OCI-LY1 (cell line): ENCODE measurements at regions not wholly inside any gene's neighbourhood (a gene's known extent, or its start where the extent isn't known, plus 50 kb on each side); places are given as distances from the start of the nearest gene placed in this dataset.

Source experiments
- H2AFZ ChIP-seq: fragments of 200-600 bp; sonication (generic), shearing (Covaris generic); 2 replicates; pipeline ENCODE4 v1.6.0; 2014; ENCODE audit warnings: antibody characterized with exemption, mild to moderate bottlenecking, low read length
- H3F3A ChIP-seq: fragments of 200-600 bp; sonication (generic), shearing (Covaris generic); 2 replicates; pipeline ENCODE4 v1.6.0; 2014; ENCODE audit warnings: mild to moderate bottlenecking, antibody characterized with exemption, low read length, moderate library complexity; ENCODE audit not compliant: insufficient read depth
- H3K27ac ChIP-seq: fragments of 200-600 bp; sonication (generic); 2 replicates; pipeline ENCODE4 v1.5.1; 2014; ENCODE audit warnings: low read length, mixed run types, mild to moderate bottlenecking, low read depth; ENCODE audit not compliant: poor library complexity, severe bottlenecking
- H3K27me3 ChIP-seq: fragments of 200-600 bp; sonication (generic); 2 replicates; pipeline ENCODE4 v1.6.0; 2014; ENCODE audit warnings: antibody characterized with exemption, mild to moderate bottlenecking, low read length, moderate library complexity; ENCODE audit not compliant: insufficient read depth
- H3K36me3 ChIP-seq: fragments of 200-600 bp; sonication (generic); 2 replicates; pipeline ENCODE4 v1.6.1; 2014; ENCODE audit warnings: mild to moderate bottlenecking, antibody characterized with exemption, low read length, moderate library complexity, mixed read lengths; ENCODE audit not compliant: insufficient read depth
- H3K4me1 ChIP-seq: fragments of 200-600 bp; sonication (generic); 2 replicates; pipeline ENCODE4 v1.5.1; 2014; ENCODE audit warnings: mild to moderate bottlenecking, low read length, moderate library complexity; ENCODE audit not compliant: insufficient read depth, severe bottlenecking
- H3K4me2 ChIP-seq: fragments of 200-600 bp; sonication (generic), shearing (Covaris generic); 2 replicates; pipeline ENCODE4 v1.6.1; 2014; ENCODE audit warnings: low read length
- H3K4me3 ChIP-seq: fragments of 200-600 bp; sonication (generic); 2 replicates; pipeline ENCODE4 v1.5.1; 2014; ENCODE audit warnings: low read length, low read depth, mild to moderate bottlenecking, mixed read lengths; ENCODE audit not compliant: poor library complexity, severe bottlenecking
- H3K79me2 ChIP-seq: fragments of 200-600 bp; shearing (Covaris generic); 2 replicates; pipeline ENCODE4 v1.6.1; 2016; ENCODE audit warnings: mixed run types, low read length, mixed read lengths; ENCODE audit not compliant: insufficient read depth
- H3K9ac ChIP-seq: fragments of 200-600 bp; sonication (generic), shearing (Covaris generic); 2 replicates; pipeline ENCODE4 v1.6.1; 2014; ENCODE audit warnings: mild to moderate bottlenecking, low read length, mixed read lengths
- H3K9me2 ChIP-seq: fragments of 200-600 bp; sonication (generic), shearing (Covaris generic); 2 replicates; pipeline ENCODE4 v1.6.1; 2014; ENCODE audit warnings: low read depth, mild to moderate bottlenecking, low read length, mixed read lengths
- H3K9me3 ChIP-seq: fragments of 200-600 bp; shearing (Covaris generic); 2 replicates; pipeline ENCODE4 v1.6.1; 2014; ENCODE audit warnings: low read length, mixed read lengths
- H4K20me1 ChIP-seq: fragments of 200-600 bp; sonication (generic), shearing (Covaris generic); 2 replicates; pipeline ENCODE4 v1.6.0; 2016; ENCODE audit warnings: mild to moderate bottlenecking, low read length; ENCODE audit not compliant: insufficient read depth
- EZH2 ChIP-seq: fragments of 200-600 bp; sonication (generic), shearing (Covaris generic); IDR thresholded peaks from 2 replicates; pipeline ENCODE4 v1.8.0; 2017; ENCODE audit warnings: borderline replicate concordance, mixed run types, mild to moderate bottlenecking, antibody characterized with exemption, low read length, moderate library complexity, mixed read lengths
- TF ChIP-seq, protein P1 (sequence below): fragments of 200-600 bp; sonication (generic), shearing (Covaris generic); IDR thresholded peaks from 2 replicates; pipeline ENCODE4 v1.5.1; 2017; ENCODE audit warnings: mild to moderate bottlenecking, antibody characterized with exemption, low read length, moderate library complexity, mixed read lengths

DNA sequence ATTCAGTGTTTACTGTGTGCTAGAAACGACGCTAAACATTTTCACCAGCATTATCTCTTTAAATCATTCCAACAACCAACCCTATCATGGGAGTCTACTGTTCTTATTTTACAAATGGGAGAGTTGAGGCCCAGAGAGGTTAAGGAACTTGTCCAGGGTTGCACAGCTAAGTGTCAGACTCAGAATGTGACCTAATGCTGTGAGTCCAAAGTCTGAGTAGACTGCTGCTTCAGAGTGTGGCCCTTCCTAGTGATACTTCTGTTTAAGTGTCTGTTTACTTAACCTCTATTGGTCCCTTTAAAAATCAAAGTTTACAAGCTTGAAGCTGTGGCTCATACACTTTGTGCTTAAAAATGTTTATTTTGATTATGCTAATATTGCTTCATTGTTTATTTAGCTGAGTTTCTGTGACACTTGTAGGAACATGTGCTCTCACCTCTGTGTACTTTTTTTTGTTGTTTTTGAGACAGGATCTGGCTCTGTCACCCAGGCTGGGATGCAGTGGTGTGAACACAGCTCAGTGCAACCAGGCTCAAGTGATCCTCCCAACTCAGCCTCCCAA, 84.4 kb upstream of the SYPL1 start:
- Histone ChIP-seq H3K79me2 (no peaks in the 10 kb centered on the region), H3F3A (no peaks in the 10 kb centered on the region), H3K9me3 (no peaks in the 10 kb centered on the region), H3K9me2 (no peaks in the 10 kb centered on the region), H4K20me1 (no peaks in the 10 kb centered on the region), H3K4me2 (no peak overlapping the region), H3K9ac (no peak overlapping the region), H3K4me3 (no peak overlapping the region), H3K4me1 (no peaks in the 10 kb centered on the region), H3K36me3 (no peaks in the 10 kb centered on the region), H2AFZ (no peak overlapping the region), H3K27ac (no peak overlapping the region), H3K27me3 (no peaks in the 10 kb centered on the region)
- no peak for TF ChIP-seq EZH2
- TF ChIP-seq, protein P1, sequence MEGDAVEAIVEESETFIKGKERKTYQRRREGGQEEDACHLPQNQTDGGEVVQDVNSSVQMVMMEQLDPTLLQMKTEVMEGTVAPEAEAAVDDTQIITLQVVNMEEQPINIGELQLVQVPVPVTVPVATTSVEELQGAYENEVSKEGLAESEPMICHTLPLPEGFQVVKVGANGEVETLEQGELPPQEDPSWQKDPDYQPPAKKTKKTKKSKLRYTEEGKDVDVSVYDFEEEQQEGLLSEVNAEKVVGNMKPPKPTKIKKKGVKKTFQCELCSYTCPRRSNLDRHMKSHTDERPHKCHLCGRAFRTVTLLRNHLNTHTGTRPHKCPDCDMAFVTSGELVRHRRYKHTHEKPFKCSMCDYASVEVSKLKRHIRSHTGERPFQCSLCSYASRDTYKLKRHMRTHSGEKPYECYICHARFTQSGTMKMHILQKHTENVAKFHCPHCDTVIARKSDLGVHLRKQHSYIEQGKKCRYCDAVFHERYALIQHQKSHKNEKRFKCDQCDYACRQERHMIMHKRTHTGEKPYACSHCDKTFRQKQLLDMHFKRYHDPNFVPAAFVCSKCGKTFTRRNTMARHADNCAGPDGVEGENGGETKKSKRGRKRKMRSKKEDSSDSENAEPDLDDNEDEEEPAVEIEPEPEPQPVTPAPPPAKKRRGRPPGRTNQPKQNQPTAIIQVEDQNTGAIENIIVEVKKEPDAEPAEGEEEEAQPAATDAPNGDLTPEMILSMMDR, result no peak

DNA sequence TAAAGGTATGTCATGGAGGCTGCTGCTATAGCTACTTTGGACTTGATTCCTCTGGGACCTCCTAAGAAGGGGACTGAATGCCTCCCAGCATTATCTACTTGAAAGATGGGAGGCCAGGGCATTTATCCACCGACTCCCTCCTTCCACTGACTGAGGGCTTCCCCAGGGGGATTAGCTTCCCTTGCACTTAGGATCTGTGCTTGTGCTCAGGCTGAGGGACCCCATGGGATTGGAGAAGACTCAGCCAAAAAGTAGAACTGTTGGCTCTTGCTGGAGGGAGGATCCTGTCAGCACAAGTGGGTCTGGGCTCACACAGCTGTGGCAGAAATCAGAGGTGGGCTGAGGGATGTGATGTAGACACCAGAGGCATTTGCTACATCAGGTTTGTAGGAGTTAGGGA, 81.5 kb upstream of the SYPL1 start:
- Histone ChIP-seq H3K4me3 (no peak overlapping the region), H3K9me3 (no peaks in the 10 kb centered on the region), H3F3A (no peaks in the 10 kb centered on the region), H3K4me1 (no peaks in the 10 kb centered on the region), H2AFZ (no peak overlapping the region), H4K20me1 (no peaks in the 10 kb centered on the region), H3K9ac (no peak overlapping the region), H3K27ac (no peak overlapping the region), H3K9me2 (no peaks in the 10 kb centered on the region), H3K4me2 (no peak overlapping the region), H3K79me2 (no peaks in the 10 kb centered on the region), H3K27me3 (no peaks in the 10 kb centered on the region), H3K36me3 (no peaks in the 10 kb centered on the region)
- TF ChIP-seq EZH2, result no peak
- TF ChIP-seq, protein P1, result no peak

DNA sequence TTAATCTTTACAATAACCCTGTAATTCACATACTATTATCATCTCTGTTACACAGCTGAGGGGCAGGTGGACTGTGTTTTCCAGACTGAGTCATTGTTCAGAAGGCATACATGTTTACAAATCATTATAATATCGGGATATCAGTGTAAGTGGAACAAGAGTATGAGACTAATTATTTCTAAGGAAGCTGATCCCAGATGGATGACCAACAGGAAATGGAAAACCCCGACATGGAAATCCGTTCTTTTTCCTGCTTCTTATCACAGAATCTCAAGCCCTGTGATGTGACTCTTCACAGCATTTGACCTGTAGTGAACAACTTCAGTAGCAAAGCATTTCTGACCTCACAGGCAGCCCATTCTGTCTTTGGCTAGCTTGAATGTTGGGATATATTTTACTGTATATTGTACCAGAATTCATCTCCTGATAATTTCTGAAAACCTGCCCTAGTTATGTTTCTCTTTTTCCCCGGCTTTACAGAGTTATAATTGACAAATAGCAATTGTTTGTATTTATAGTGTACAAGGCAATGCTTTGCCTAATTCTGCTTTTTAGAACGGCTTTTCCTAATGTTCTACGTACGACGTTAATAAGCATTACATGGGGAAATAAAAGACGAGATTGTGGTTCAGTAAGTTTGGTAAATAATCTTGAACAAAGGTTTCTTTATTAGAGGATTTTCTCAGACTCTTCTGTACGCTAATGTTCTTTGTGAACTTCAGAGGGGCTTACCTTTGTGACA, 78.6 kb upstream of the SYPL1 start:
- Histone ChIP-seq H2AFZ (no peak overlapping the region), H3K9me3 (no peaks in the 10 kb centered on the region), H4K20me1 (no peaks in the 10 kb centered on the region), H3K4me1 (no peaks in the 10 kb centered on the region), H3K9me2 (no peaks in the 10 kb centered on the region), H3K9ac (no peak overlapping the region), H3K27ac (no peak overlapping the region), H3K27me3 (no peaks in the 10 kb centered on the region), H3F3A (no peaks in the 10 kb centered on the region), H3K36me3 (no peaks in the 10 kb centered on the region), H3K4me2 (no peak overlapping the region), H3K79me2 (no peaks in the 10 kb centered on the region), H3K4me3 (no peak overlapping the region)
- TF ChIP-seq, protein P1, result no peak
- no peak for TF ChIP-seq EZH2
